ENCODE measurements at regions not wholly inside any gene's neighbourhood (a gene's known extent, or its start where the extent isn't known, plus 50 kb on each side); places are given as distances from the start of the nearest gene placed in this dataset.

- no peak for TF ChIP-seq CTCF (conservative IDR thresholded peaks at IDR 0.05 in 1 of 2, IDR thresholded peaks at IDR 0.05 in 1 of 2; ENCODE audit: low read depth in 1 of 2, low read length in 2 of 2)
- TF ChIP-seq EZH2 (IDR thresholded peaks at IDR 0.05; ENCODE audit: low read length, missing control alignments), result no peak
These were observed 172.2 kb downstream of the BRMS1L start for GRCh38 chr14:35998303-35998702.

All from fibroblast of lung (primary cell).